G401 (cell line): ENCODE measurements at regions not wholly inside any gene's neighbourhood (a gene's known extent, or its start where the extent isn't known, plus 50 kb on each side); places are given as distances from the start of the nearest gene placed in this dataset.

Experiments used
- DNase-seq: peaks from one replicate; pipeline ENCODE4 v3.0.0-alpha.2; 2015; ENCODE audit warnings: low spot score
- in situ Hi-C: cut with HindIII; loops from 2 replicates; pipeline ENCODE4 v1.10.0; 2016; ENCODE audit warnings: low sequenced_read_pairs, mixed read lengths

DNA sequence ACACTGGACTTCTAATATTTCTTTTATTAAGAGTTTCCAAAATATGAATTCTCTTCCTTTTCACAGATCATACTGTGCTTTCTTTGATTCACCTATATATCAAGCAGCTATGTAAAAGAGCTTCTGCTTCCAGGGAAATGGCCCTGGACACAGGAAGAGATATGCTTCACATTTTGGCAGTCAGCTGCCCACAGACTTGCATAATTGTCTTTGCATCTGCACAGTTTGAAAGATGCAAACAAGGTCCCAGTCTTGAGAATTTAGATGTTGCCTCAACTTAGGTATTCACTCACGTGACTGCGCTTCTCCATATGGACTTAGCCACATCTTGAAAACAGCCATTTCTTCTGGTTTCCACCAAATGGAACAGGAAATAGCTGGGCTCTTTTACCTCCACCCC, 92.3 kb upstream of the POU2AF2 start:
- in situ Hi-C loops, result no loop called here
- no peak for DNase-seq

DNA sequence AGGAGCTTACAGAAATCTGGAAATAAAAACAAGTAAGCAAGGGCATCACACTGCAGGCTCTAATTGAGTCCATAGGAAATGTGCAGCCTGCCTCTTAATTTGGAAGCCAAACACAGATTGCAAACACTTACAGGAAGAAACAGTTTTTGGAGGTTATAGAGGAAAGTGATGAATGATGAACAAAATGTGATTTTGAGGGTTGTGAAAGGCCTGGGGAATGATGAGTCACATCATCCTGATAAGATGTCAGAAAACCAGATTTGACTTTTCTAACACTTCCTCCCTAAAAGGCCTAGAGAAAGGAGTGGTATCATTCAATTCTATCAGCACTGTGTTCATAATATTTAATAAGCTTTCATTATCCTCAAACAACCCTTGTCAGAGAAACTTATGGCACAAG, 96.6 kb upstream of the POU2AF2 start:
- in situ Hi-C loops, result no loop called here
- no peak for DNase-seq

DNA sequence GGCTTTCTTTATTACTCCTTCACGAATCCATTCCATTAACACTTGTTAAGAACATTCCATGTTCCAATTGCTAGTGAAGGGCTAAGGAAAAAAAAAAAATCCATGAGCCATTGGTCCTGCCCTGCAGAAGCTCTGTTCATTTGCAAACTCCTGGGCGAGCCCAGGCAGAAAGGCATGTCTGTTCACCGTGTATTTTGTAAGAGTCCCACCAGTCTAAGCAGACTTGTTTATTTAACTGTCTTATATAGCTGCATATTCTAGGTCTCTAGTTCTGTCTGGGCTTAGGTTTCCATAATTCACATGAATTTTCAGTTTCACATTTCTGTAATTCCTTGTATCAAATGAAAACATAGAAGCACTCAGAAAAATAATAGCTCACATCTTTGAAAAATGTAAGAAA, 97.4 kb upstream of the POU2AF2 start:
- no peak for DNase-seq
- in situ Hi-C loops, result no loop called here

DNA sequence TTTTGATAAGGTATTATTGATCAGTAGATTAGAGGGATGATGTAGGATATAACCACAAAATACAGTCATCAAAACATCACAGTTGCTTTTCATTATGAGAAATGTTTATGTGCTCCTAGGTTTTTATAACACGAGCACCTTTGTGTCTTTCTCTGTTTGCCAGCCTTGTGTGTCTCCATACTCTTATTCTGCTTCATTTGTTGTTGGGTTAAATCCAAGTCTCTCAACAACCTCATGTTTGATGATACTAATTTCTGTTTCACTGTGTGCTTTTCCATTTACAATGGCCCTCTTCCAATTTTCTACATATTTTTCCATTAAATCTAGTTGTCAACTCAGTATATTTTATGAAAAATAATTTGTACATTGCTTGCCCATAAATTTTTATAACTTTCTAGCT, 107.7 kb upstream of the POU2AF2 start:
- in situ Hi-C loops, result no loop called here
- DNase-seq, result no peak

DNA sequence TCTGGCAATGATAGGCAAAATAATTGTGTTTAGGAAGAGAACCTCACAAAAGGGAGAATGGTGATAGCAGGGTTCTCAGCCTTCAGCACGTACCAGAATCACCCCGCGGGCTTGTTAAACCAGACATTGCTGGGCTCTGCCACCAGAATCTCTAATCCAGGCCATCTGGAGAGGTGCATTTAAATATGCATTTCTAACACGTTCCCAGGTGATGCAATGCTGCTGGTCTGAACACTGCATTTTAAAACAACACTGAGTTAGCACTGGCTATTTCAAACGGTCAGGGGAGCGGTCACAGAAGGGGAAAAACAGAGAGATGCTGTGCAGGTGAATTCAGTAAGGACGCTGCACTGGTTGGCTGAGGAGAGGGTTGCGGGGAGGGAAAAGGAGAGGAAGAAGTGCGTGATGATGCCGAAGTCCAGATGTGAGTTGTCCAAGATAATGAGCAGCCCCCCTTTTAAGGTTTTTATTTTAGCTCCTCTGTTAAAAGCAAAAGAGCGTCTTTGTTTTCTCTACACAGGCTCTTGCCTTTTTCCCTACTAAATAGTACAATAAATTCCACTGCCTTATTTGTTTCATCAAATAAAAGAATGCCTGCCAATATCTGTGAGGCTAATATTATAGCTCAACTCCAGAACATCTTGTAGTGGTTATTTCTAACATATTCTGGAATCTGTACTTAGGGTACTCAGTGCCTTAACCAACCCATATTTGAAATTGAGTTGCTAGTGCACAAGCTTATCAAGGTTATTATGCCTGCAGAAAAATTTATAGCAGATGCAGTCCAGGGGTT, 109.6 kb upstream of the POU2AF2 start:
- in situ Hi-C loops, result no loop called here

DNA sequence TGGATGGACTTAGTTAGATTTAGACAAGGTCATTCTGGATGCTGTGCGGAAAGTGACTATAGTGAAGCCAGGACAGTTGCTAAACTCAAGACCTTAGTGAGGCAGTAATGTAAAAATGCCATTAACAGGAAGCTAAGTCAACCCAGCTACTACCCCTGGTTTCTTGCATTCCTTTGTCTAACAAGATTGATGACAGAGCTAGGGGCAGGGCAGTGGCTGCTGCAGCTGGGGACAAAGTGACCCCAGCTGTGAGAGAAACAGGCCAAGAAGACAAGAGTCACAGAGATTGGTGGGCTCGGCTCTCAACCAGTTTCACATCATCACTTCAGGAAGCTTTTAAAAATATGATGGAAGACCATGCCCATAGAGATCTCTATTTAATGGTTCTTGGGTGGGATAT, 110.4 kb upstream of the POU2AF2 start:
- in situ Hi-C loops, result no loop called here
- DNase-seq, result no peak

More for the DNA sequence above, 109.6 kb upstream of the POU2AF2 start:
- DNase-seq, result no peak

DNA sequence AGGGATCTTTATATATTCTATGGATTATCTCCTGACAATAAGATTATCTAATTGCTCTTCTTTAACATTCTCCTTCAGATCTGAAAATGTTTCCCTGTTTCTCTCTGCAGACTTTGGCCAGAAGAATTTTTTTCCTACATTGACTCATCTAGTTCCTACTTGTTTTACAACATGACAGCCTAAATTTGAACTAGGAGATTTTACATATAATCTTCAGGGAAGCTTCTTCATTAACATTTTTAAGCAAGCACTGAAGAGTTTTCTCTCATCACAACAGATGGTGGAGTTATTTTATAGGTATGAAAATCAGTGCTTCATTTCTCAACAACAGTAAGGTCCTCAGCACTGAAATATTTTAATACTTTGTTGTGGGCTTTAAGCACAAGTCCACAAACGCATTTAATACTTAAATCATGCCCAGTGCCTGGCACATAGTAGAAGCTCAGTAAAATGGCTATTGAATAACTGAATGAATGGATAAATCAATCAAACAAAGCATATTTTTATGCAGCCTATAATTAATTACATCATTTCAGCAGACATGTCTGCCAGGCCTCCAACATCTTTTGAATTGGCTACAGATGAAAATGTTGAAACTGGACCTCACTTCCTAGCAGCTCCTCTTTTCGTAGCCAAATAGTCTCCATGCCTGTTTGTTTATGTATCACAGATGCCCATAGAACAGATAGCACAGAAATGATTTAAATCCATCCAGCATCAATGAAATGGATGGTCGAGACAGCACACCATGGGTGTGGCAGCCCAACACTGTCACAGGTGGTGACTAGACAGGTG, 117.3 kb upstream of the POU2AF2 start:
- in situ Hi-C loops, result no loop called here

DNA sequence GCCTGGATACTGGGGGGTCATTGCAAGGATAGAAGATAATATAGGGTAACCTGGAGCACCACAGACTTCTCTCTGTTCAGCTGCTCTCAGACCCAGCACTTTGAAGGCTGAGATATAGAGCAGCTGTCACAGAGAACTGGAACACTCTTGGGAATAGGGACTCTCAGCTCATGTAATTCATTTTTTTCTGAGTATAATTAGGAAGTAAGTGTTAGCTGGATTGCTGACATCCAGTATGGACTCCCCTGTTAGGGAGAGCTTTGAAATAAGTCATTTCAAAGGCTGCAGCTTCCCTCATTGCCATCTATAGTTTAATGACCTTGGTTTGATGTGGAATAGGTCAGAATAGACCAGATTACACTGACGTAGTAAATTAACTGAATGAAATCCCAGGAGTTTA, 120.8 kb upstream of the POU2AF2 start:
- DNase-seq, result no peak
- in situ Hi-C loops, result no loop called here

More for the DNA sequence above, 117.3 kb upstream of the POU2AF2 start:
- DNase-seq, result no peak

DNA sequence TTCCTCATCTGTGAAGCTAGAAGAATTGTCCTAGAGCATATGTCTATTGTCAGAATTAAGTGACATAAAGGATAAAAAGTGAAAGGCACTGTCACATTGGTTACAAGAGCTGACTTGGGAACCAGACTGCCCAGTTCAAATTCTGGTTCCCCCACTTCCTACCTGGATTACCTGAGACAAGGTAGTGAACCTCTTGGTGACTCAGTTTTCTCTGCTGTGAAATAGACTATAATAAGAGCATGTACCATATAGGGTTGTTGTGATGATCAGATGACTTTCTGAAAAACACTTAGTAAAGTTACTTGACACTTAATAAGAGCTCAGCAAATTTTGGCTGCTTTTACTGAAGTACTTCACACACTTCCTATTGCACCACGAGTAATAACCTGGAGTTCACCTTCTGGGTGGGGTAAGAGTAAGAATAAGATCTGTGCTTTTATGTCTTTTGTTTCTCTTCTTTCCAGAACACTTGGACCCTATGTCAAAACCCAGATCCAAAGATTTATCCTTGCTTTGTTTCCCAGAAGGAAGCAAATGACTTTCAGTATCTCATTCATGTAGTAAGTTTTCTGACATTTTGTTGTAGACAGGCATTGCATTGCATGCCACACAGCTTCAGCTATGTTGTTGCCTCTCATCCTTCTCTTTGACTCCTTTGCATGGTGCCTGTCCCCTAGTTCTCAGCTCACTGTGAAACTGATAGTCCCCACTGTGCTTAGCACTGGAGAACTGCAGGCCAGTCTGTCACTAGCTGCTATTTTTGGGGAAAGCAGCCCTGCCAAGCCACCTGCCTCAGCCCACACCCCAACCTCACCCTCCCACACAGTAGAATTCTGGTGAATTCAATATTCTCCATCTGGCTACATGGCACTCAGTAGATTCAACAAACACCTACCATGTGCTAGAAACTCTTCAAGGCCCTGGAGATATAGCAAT, 121.8 kb upstream of the POU2AF2 start:
- peak; percentile 63 for DNase-seq
- in situ Hi-C loops, result no loop called here

DNA sequence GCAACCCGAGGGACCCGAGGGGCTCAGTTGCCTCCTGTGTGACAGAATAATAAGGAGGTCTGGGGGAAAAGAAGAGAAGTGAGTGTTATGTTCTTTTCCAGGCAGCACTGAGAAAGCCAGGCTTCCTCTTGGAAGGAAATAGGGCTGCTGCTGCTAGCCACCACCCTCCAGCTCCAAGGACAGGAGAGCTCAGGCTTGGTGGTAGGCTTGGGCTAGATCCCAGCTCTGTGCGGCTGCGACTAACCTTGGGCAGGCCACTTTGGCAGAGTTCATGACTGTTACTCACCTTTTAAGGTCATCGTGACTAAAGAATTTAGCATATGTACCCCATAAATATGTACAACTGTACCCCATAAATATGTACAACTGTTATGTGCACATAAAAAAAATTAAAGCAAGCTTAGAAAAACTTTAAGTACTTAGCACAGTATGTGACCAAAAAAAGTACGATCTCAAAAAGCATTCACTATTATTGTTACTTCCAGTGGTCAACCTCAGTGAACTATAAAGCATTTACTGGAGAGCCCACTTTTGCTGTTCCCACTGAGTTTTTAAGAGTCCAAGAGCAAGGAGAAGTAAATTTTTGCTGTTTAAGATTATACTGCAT, 124.7 kb upstream of the POU2AF2 start:
- no peak for DNase-seq
- in situ Hi-C loops, result no loop called here

DNA sequence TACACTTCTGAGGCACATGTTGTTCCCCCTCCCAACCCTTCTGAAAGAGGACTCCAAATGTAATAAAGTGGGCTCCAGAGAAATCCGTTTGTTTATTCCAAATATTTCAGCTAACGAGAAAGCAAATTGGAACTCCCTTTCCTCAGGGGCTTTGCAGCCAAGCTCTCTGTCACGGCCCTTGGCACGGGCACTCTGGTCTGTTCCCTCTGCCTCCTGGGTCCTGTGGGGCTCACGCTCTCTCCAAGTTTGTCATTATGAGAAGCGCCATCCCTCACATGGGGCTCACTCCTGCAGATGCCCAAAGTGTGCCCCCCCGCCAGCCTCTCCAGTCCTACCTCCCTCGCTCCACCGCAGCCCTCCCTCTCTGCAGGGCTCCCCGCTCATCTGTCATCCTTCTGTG, 125.4 kb upstream of the POU2AF2 start:
- in situ Hi-C loops, result no loop called here
- no peak for DNase-seq

DNA sequence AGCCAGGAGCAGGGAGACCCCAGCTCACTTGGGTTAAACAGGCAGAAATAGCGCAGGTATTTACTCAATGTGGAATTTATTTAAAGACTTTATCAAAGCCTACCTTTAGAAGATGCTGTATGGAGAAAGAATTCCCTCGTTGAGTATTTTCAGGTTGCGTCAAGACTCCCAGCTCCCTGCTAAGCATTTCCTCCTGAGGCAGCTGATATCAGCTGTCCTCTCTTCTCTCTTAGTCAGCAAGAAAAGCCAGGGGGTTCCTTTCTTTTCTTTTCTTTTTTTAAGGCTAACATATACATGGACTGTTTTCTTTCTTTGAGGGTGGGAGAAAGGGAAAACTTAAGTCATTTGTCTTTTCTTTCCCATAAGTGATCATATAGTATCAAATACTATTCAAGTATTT, 125.8 kb upstream of the POU2AF2 start:
- in situ Hi-C loops, result no loop called here

DNA sequence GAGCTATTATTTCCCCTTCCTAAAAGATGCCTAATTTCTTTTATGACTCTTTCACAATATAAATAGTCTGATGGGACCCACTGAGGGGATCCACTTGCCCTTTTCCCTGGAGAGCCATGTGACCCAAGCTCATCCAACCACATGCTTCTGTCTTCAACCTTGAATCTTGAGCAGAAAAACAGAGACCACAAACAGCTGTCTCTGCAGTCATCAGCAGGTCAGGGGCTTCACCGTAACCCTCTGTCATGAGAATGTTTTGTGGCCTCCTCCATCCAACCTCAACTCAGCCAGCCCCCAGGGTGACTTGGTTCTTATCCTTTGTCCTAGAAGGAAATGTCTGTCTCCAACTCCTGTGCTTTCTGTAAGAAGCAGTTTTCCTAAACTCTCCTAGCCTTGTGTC, 129.6 kb upstream of the POU2AF2 start:
- in situ Hi-C loops, result no loop called here
- no peak for DNase-seq

More for the DNA sequence above, 125.8 kb upstream of the POU2AF2 start:
- DNase-seq, result no peak

DNA sequence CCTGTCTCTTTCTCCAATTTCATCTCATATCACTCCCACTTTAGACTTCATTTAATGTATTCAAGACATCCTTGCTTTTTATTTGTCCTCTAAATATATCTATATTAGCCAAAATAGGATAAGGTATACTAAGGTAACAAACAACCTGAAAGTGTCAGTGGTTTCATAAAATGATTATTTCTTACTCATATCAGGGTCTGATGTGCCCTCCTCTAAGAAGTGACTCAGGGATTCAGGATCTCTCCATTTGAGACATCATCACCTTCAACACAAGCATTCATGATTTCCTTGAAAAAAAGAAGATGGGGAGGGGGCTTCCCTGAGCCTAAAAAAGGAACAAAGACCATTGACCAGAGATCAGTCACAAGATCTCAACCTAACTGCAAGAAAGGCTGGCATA, 131.4 kb upstream of the POU2AF2 start:
- no peak for DNase-seq
- in situ Hi-C loops, result no loop called here

DNA sequence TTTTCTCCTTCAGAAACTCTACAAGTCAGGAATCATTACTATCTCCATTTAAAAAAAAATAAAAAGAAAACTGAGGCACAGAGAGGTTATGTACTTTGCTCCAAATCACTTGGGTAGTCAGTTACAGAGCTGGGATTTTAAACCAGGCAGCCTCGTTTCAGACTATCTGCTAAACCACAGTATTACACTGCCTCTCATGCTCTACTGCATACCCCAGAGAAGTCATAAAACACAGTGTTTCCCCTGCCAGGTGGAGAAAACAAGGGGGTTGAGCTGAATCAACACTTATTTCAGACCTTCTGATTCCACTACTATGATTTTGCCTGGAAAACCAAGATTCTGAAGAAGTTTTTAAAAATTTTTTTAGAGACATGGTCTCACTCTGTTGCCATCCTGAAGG, 132.9 kb upstream of the POU2AF2 start:
- in situ Hi-C loops, result no loop called here
- no peak for DNase-seq

DNA sequence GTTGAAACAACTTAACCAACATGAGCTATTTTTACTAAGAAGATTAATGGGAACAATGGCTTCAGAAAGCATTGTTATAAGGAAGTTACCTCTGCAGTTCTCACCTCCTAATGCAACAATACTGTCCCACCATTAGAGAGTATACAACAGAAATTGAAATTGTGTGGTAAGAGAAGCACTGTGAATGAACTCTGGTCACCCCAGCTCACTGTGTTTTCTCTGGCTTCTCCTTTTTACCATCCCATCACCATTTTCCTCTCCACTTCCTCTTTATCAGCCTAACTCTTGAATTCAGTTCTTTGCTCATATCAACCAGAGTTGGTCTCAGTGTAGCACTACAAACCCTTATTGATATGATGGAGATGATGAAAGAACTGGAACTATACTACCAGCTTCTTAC, 138.0 kb upstream of the POU2AF2 start:
- in situ Hi-C loops, result no loop called here

DNA sequence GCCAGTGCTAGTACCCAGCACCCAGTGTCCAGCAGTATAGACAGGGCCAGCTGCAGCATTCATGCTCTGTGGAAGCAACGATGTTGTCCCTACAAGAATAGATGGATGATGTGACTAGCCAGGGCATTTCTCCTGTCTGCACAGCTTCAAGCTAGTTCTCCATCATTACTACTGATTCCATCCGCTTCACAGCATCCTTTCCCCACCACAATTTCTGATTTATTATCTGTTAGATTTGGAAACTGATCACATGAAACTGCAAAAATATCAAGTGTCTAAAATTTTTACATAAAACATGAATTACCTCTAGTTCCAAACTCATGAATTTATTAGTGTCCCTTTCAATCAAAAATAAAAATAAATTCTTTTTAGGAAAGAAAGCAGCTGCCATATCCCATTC, 138.9 kb upstream of the POU2AF2 start:
- in situ Hi-C loops, result no loop called here
- DNase-seq, result no peak

More for the DNA sequence above, 138.0 kb upstream of the POU2AF2 start:
- DNase-seq, result no peak

DNA sequence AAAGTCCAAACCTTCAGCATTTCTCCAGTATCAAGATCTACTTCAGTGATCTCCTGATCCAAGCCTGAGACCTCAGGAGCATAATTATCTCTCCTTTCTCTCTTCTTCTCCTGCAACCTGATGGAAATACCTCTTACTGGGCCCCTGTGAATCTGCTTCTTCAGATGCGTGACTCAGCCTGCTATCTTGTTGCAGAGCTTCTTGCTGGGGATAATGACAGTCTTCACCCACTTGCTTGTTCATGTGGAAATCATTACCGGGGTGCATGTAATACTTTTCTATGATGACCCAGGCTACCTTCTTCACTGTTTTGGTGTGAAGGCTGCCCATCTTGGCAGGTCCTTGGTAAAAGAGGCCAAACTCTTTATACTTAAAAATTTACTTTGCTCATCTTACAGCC, 140.0 kb upstream of the POU2AF2 start:
- no peak for DNase-seq
- in situ Hi-C loops, result no loop called here

DNA sequence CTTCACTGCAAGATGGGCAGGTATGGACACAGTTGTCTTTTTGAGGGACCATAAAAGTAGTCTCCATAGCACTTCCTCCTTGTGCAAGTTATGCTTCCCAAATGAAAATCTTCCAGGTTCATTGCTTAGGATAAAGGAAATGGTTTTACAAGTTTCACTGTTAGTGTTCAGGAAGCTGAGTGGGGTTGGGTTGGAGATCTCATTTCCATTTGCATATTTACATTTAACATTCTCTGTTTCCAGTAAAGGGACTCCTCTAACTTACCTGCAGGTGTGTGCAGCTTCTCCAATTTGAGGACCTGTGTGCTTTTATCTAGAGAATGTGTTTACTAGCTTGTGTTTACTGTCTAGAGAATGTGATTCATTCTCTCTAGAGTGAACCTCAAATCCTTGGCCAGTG, 141.3 kb upstream of the POU2AF2 start:
- no peak for DNase-seq
- in situ Hi-C loops, result no loop called here
